ENCODE measurements at regions not wholly inside any gene's neighbourhood (a gene's known extent, or its start where the extent isn't known, plus 50 kb on each side); places are given as distances from the start of the nearest gene placed in this dataset.

GRCh38 chr18:42412896-42413295 lies 457.9 kb downstream of the PIK3C3 start:
- DNase-seq: no peak

DNA sequence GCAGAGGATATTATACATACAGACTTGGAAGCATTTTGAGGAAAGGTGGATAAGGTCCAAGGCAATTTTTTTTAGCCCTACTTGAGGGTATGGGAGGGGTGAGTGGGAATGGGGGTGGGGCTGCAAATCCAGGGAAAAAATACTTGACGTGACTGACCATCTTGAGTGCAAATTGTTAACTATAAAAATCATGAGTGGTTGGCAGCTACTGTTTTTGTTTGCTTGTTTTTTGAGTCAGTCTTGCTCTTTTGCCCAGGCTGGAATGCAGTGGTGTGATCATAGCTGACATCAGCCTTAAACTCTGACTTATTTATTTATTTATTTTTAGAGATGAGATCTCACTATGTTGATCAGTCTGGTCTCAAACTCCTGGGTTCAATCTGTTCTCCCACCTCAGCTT lies 458.8 kb downstream of the PIK3C3 start:
- DNase-seq: no peak

GRCh38 chr18:42414756-42415454 lies 459.9 kb downstream of the PIK3C3 start:
- no peak for DNase-seq

DNA sequence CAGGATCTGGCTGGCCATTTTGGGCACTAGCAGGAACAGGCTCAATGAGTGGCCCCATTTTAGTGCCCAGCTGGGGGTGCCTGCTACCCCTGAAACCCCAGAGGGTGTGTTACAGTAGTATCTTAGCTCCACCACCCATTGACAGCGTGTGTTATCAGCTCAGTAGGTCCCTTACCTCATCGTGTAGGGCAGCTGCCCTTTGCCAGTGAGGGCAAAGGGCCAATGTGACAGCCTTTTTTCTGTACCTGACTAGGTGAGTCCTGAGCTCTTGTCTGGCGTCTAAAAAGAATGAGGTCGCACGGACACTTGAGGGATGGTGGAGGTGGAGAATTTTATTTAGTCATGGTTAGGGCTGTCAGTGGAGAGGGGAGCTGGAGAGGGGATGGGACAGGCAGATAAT lies 462.2 kb downstream of the PIK3C3 start:
- DNase-seq: no peak

- no peak for DNase-seq
These were observed 463.1 kb downstream of the PIK3C3 start for GRCh38 chr18:42418121-42418520.

DNA sequence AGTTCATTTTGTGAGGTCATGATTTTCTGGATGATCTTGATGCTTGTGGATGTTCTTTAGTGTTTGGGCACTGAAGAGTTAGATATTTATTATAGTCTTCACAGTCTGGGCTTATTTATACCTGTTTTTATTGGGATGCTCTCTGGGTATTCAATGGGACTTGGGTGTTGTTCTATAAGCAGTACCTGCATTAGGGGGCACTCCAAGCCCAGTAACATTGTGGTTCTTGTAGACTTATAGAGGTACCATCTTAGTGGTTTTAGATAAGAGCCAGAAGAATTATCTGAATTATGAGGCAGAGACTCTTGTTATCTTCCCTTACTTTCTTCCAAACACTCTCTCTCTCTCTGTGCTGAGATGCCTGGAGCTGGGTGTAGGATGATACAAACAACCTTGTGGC lies 470.0 kb downstream of the PIK3C3 start:
- DNase-seq: no peak

- DNase-seq: no peak
These were observed 471.5 kb downstream of the PIK3C3 start for GRCh38 chr18:42426496-42427015.

- no peak for DNase-seq
These were observed 474.2 kb downstream of the PIK3C3 start for GRCh38 chr18:42429196-42429595.

GRCh38 chr18:42436222-42436765 lies 481.3 kb downstream of the PIK3C3 start:
- DNase-seq: no peak

DNA sequence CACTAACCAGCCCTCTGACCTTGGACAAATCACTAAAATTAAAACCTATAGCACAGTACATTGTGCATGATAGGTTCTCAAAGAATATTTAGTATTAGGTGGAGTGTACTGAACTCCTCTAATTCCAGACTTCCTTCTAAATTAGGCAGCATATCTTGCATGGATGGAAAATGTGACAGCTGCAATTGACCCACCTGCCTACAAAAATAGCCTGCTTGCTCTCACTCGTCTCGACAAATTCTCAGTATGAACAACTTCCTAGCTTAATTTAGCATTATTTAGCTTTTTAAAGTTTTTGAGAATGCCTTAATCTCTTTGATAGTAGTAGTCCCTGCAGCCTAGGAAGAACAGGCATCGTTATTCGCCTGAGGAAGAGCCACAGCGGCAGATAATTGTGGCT lies 482.0 kb downstream of the PIK3C3 start:
- DNase-seq: no peak

DNA sequence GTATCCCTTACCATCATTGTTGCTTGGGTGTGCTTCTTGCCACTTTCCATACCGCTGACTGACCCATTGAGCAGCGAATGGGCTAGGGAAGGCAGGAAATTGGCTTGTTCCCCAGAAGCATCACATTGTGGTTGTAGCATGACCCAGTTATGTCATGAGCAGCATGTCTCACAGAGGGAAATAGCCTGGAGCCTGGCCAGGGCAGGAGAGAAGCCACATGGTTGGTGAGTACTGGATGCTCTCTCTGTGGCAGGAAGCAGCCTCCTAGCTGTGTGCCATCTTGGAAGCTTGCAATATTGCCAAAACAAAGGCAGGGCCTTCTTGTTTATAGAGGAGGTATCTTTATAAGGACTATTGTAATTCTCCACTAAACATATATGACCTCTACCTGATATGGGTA lies 482.6 kb downstream of the PIK3C3 start:
- no peak for DNase-seq

DNA sequence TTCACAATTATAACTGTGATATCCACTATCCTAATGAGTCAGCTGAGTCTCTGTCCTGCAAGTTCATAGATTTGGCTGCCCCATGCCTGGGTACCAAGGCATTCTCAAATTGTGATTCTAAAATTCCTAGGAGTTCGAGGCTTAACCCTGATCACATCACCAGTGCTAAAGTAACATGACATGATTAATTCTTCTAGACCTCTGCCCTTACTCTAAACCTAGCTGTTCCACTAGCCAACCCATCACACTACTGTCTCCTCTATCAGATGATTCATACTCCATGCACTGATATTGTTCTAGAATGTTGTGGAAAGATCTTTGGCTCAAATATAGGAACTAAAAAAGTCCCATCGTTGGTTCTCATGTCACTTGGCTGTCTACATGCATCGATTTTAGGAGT lies 487.6 kb downstream of the PIK3C3 start:
- no peak for DNase-seq

GRCh38 chr18:42444349-42444748 lies 489.3 kb downstream of the PIK3C3 start:
- DNase-seq: no peak

- no peak for DNase-seq
These were observed 490.3 kb downstream of the PIK3C3 start for GRCh38 chr18:42445359-42445758.

GRCh38 chr18:42446195-42446594 lies 491.2 kb downstream of the PIK3C3 start:
- no peak for DNase-seq

DNA sequence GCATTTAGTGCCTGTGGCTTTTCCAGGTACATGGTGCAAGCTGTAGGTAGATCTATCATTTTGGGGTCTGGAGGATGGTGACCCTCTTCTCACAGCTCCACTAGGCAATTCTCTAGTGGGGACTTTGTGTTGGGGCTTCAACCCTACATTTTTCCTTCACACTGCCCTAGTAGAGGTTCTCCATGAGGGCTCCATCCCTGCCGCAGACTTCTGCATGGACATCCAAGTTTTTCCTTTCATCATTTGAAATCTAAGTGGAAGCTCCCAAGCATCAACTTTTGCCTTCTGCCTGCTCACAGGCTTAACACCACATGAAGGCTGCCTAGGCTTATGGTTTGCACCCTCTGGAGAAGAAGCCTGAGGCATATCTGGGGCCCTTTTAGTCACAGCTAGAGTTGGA lies 492.7 kb downstream of the PIK3C3 start:
- DNase-seq: no peak

GRCh38 chr18:42458226-42458625 lies 503.2 kb downstream of the PIK3C3 start:
- DNase-seq: no peak

DNA sequence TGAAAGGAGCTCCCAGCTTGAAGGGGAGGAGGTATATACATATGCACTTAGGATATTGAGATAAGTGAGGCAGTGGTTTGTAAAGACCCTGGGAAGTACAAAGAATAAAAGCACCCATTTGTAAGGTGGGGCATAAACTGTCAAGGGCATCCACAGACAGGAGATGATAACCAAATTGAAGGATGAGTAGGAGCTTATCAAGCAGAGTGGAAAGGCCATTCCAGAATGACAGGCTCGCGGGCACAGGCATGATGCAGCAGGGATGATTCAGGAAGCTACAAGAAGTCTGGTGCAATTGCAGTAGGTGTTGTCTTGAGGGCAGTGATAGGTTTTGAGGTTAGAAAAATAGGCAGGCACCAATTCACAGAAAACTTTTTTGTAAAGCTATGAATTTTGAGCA lies 504.8 kb downstream of the PIK3C3 start:
- DNase-seq: no peak

DNA sequence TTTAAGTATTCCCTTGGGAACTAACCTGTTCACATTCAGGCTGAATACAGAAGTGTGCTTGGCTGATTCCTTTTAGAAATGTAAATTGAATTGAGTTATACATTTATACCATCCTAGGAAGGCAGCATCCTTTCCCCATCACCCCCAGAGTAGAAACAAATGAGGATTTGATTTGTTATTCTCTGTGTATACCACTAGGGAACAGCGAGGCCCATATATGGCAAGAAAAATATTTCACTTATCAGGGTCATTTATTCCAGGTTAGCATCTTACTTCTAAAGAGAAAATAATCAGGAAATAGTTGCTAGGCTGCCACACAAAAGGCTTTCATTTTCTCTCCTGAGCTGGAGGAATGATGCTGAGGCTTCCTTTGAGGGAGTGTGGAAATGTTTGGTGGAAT lies 516.9 kb downstream of the PIK3C3 start:
- no peak for DNase-seq

- DNase-seq: no peak
These were observed 518.6 kb downstream of the PIK3C3 start for GRCh38 chr18:42473611-42474010.

GRCh38 chr18:42474577-42474976 lies 519.5 kb downstream of the PIK3C3 start:
- DNase-seq: no peak

DNA sequence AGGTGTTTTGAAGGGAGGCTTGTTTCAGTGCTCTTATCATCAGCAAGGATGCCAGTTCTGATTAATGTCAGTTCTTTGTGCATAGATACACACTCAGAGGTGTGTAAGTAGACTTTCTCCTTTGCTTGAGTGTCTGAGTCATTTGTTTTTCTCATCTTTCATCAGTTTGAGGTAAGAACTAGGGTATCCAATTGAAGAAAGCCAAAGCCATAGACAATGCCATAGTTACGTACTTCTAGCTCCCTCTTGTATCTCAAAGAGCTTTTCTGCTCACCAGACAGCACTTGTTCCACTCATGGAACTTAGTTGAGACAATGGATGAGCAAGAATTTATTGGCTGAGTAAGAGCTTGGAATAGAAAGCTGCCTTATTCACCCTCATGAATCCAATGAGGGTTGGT lies 520.1 kb downstream of the PIK3C3 start:
- no peak for DNase-seq

GRCh38 chr18:42477267-42477666 lies 522.2 kb downstream of the PIK3C3 start:
- no peak for DNase-seq

DNA sequence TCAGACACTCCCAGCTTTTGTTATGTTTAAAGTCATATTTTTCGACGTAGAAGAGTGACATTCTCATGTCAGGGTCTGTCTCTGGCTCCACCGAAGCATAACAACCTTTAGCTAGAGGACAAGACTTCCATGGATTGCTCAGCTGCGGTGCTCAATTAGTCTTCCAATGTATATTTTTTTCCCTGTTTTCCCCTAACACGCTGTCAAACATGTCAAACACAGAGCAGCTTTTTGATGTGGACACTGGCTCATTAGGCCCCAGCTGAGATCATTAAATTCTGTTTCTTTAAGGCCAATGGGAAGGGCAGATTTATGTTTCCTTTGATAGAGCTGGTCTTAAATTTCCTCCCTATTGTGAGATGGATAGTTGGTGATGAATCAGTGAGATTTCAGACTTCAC lies 525.4 kb downstream of the PIK3C3 start:
- no peak for DNase-seq

DNA sequence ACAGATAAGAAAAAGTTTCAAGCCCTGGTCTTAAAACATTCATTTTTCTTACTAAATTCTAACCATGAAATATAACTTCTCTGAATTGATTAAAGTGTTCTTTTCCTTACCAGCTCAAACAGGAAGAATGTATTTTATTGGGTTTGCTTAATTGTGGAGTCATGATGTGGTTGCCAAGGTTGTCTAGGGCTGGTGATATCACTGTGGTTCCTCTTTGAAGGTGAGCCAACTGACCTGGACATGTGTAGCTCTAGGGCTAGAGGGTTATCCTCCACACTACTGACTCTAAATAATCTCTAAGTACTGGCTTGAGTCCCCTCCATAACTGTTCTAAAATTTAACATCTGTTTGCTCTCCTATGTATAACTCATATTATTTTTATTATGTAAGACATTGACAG lies 529.6 kb downstream of the PIK3C3 start:
- no peak for DNase-seq
